Cardiac fibroblast (primary cell): ENCODE measurements at regions not wholly inside any gene's neighbourhood (a gene's known extent, or its start where the extent isn't known, plus 50 kb on each side); places are given as distances from the start of the nearest gene placed in this dataset.
A peak's percentile ranks its signal among the peaks of the same experiment; 100 is the strongest.

Experiments
- DNase-seq, 2 donors: peaks; one replicate each; pipeline versions ENCODE4 v3.0.0 to v3.0.0-alpha.2; 2010; ENCODE audit warnings: low read depth in 2 of 2
- H3K4me3 ChIP-seq, 2 donors: replicated peaks in 1 of 2; 1 replicate in 1 of 2; 2 replicates in 1 of 2; pipeline ENCODE4 v1.5.1; 2011; ENCODE audit warnings: low read depth in 2 of 2, low read length in 2 of 2, mild to moderate bottlenecking in 2 of 2, moderate library complexity in 1 of 2
- CTCF ChIP-seq: IDR thresholded peaks from one replicate; pipeline ENCODE4 v1.5.1; 2011; ENCODE audit warnings: low read depth, mild to moderate bottlenecking, low read length, inconsistent platforms

- no peak for TF ChIP-seq CTCF
- peak in 1 of 2 donors; percentile 61 for DNase-seq
- no peak overlapping the region for H3K4me3 ChIP-seq
Observed at GRCh38 chr5:116389601-116390000, 185.0 kb downstream of the SEMA6A start.

GRCh38 chr5:116388564-116389258 is 185.9 kb downstream of the SEMA6A start:
- DNase-seq: no peak
- no peak overlapping the region for H3K4me3 ChIP-seq
- no peak for TF ChIP-seq CTCF

GRCh38 chr5:116387738-116388137 is 186.9 kb downstream of the SEMA6A start:
- DNase-seq: no peak
- TF ChIP-seq CTCF: no peak
- no peak overlapping the region for H3K4me3 ChIP-seq

- no peak for DNase-seq
- no peak overlapping the region for H3K4me3 ChIP-seq
- no peak for TF ChIP-seq CTCF
Observed at GRCh38 chr5:116386633-116387032, 188.0 kb downstream of the SEMA6A start.

GRCh38 chr5:116382874-116383266 is 191.8 kb downstream of the SEMA6A start:
- no peak overlapping the region for H3K4me3 ChIP-seq
- TF ChIP-seq CTCF: no peak
- DNase-seq: no peak

GRCh38 chr5:116382032-116382873 is 192.4 kb downstream of the SEMA6A start:
- TF ChIP-seq CTCF: no peak
- H3K4me3 ChIP-seq: no peak overlapping the region
- no peak for DNase-seq
